Gastrocnemius medialis (tissue), 4 donors: ENCODE measurements at regions not wholly inside any gene's neighbourhood (a gene's known extent, or its start where the extent isn't known, plus 50 kb on each side); places are given as distances from the start of the nearest gene placed in this dataset.

ENCODE experiments used
- ATAC-seq, 2 donors: fragments of 150-250 bp; one replicate each; pipeline ENCODE4 v1.9.1; 2016
- DNase-seq, 2 donors: peaks; one replicate each; pipeline ENCODE4 v3.0.0-alpha.2; 2019
- H3K27ac ChIP-seq, 4 donors: fragments of 200-600 bp; sonication (generic); 1 replicate in 1 of 4; 2 replicates in 3 of 4; pipeline ENCODE4 v1.5.1; 2016 to 2018; ENCODE audit warnings: mild to moderate bottlenecking in 2 of 4, moderate library complexity in 1 of 4
- H3K27me3 ChIP-seq, 3 donors: fragments of 200-600 bp; sonication (generic) in 2 of 3; 1 replicate in 1 of 3; 2 replicates in 2 of 3; pipeline versions ENCODE4 v1.5.1 to v1.6.0; 2016 to 2019; ENCODE audit warnings: mild to moderate bottlenecking in 1 of 3, moderate library complexity in 1 of 3
- H3K36me3 ChIP-seq, 2 donors: fragments of 200-600 bp; sonication (generic) in 1 of 2; one replicate each; pipeline ENCODE4 v1.5.1; 2017 to 2018
- H3K4me1 ChIP-seq, 2 donors: fragments of 200-600 bp; sonication (generic) in 1 of 2; one replicate each; pipeline ENCODE4 v1.5.1; 2016 to 2017; ENCODE audit warnings: mild to moderate bottlenecking in 2 of 2
- H3K4me3 ChIP-seq, 4 donors: fragments of 200-600 bp; sonication (generic) in 3 of 4; 1 replicate in 1 of 4; 2 replicates in 3 of 4; pipeline ENCODE4 v1.5.1; 2016 to 2019; ENCODE audit warnings: mild to moderate bottlenecking in 2 of 4
- H3K9me3 ChIP-seq, 3 donors: fragments of 200-600 bp; sonication (generic) in 2 of 3; 1 replicate in 1 of 3; 2 replicates in 2 of 3; pipeline ENCODE4 v1.5.1; 2016 to 2019
- CTCF ChIP-seq, 5 experiments: fragments of 450-650 bp in 3 of 5; fragments of 200-600 bp in 2 of 5; sonication (generic) in 2 of 5; IDR thresholded peaks in 4 of 5; conservative IDR thresholded peaks in 1 of 5; 1 replicate in 4 of 5; 2 replicates in 1 of 5; pipeline ENCODE4 v1.5.1; 2016 to 2019; ENCODE audit warnings: antibody characterized with exemption in 5 of 5, mild to moderate bottlenecking in 3 of 5, moderate library complexity in 3 of 5
- POLR2A ChIP-seq, 2 donors: fragments of 450-650 bp; IDR thresholded peaks; one replicate each; pipeline ENCODE4 v1.6.1; 2017; ENCODE audit warnings: antibody characterized with exemption in 2 of 2, mild to moderate bottlenecking in 2 of 2, moderate library complexity in 2 of 2
- in situ Hi-C, 4 donors: fragments of 200-750 bp; cut with MboI; loops; one replicate each; pipeline versions ENCODE4 v1.15.0 to v1.8.0; 2017; ENCODE audit warnings: low sequenced_read_pairs in 4 of 4
- intact Hi-C: fragments of 100-400 bp; cut with DNase I; formaldehyde crosslinking; loops from one replicate; pipeline ENCODE4 v1.15.1; 2023; ENCODE audit warnings: low total_unique reads

- Histone ChIP-seq H3K9me3 (no peaks in the 10 kb centered on the region), H3K4me1 (peaks cover 4 to 5% of the 10 kb centered on the region in 2 donors), H3K27ac (no peak overlapping the region), H3K36me3 (no peaks in the 10 kb centered on the region), H3K27me3 (no peaks in the 10 kb centered on the region), H3K4me3 (no peak overlapping the region)
- in situ Hi-C loops (loop anchor here (10.0 to 25.0 kb wide), 6 partner anchors 120 to 783 kb away; no protein-coding TSS in a partner anchor), intact Hi-C loops (no loop called here)
- DNase-seq (no peak), ATAC-seq (no peak)
- TF ChIP-seq POLR2A (IDR thresholded peaks at IDR 0.05) (no peak), CTCF (IDR thresholded peaks at IDR 0.05 in 4 of 5, conservative IDR thresholded peaks at IDR 0.05 in 1 of 5) (no peak)
Observed at GRCh38 chr2:71804281-71804751, 343.3 kb downstream of the CYP26B1 start.

GRCh38 chr2:71803398-71803797 is 344.3 kb downstream of the CYP26B1 start:
- peaks cover 4 to 9% of the 10 kb centered on the region in 2 donors for H3K4me1 ChIP-seq
- H3K36me3 ChIP-seq, result no peaks in the 10 kb centered on the region
- no peaks in the 10 kb centered on the region for H3K27me3 ChIP-seq
- no peak overlapping the region for H3K4me3 ChIP-seq
- intact Hi-C loops (loop anchor here (2.0 kb wide), 2 partner anchors 119 to 191 kb away; no protein-coding TSS in a partner anchor), in situ Hi-C loops (loop anchor here (10.0 to 25.0 kb wide), 6 partner anchors 121 to 784 kb away; no protein-coding TSS in a partner anchor)
- ATAC-seq (no peak), DNase-seq (no peak)
- no peaks in the 10 kb centered on the region for H3K9me3 ChIP-seq
- H3K27ac ChIP-seq, result no peak overlapping the region
- TF ChIP-seq CTCF (IDR thresholded peaks at IDR 0.05 in 4 of 5, conservative IDR thresholded peaks at IDR 0.05 in 1 of 5), result no peak
- TF ChIP-seq POLR2A (IDR thresholded peaks at IDR 0.05), result no peak

- H3K27me3 ChIP-seq, result no peaks in the 10 kb centered on the region
- H3K4me1 ChIP-seq, result peaks cover 6 to 14% of the 10 kb centered on the region in 2 donors
- DNase-seq (peak in 1 of 2 donors; percentile 4), ATAC-seq (no peak)
- intact Hi-C loops, result loop anchor here (1.0 to 2.0 kb wide), 3 partner anchors 120 to 348 kb away; no protein-coding TSS in a partner anchor
- TF ChIP-seq POLR2A (IDR thresholded peaks at IDR 0.05) (no peak), CTCF (IDR thresholded peaks at IDR 0.05 in 4 of 5, conservative IDR thresholded peaks at IDR 0.05 in 1 of 5) (no peak)
- no peak overlapping the region for H3K27ac ChIP-seq
- no peaks in the 10 kb centered on the region for H3K36me3 ChIP-seq
- no peaks in the 10 kb centered on the region for H3K9me3 ChIP-seq
- in situ Hi-C loops, result loop anchor here (10.0 to 25.0 kb wide), 6 partner anchors 122 to 785 kb away; no protein-coding TSS in a partner anchor
- H3K4me3 ChIP-seq, result no peak overlapping the region
Observed at GRCh38 chr2:71802556-71802955, 345.1 kb downstream of the CYP26B1 start.

GRCh38 chr2:71801969-71802368 is 345.7 kb downstream of the CYP26B1 start:
- DNase-seq, result peak; percentile 39 to 69
- H3K27me3 ChIP-seq, result no peaks in the 10 kb centered on the region
- H3K4me1 ChIP-seq, result peaks cover 6 to 14% of the 10 kb centered on the region in 2 donors
- in situ Hi-C loops, result loop anchor here (10.0 to 25.0 kb wide), 6 partner anchors 123 to 785 kb away; no protein-coding TSS in a partner anchor
- no peak overlapping the region for H3K4me3 ChIP-seq
- H3K9me3 ChIP-seq, result no peaks in the 10 kb centered on the region
- intact Hi-C loops, result loop anchor here (1.0 to 2.0 kb wide), 3 partner anchors 121 to 348 kb away; no protein-coding TSS in a partner anchor
- no peak overlapping the region for H3K27ac ChIP-seq
- no peaks in the 10 kb centered on the region for H3K36me3 ChIP-seq
- TF ChIP-seq POLR2A (IDR thresholded peaks at IDR 0.05), result no peak
- TF ChIP-seq CTCF (IDR thresholded peaks at IDR 0.05 in 4 of 5, conservative IDR thresholded peaks at IDR 0.05 in 1 of 5), result peak; percentile 49 to 72 (median 62)
- peak; percentile 61 to 69 for ATAC-seq
